K562 (cell line): ENCODE measurements at regions not wholly inside any gene's neighbourhood (a gene's known extent, or its start where the extent isn't known, plus 50 kb on each side); places are given as distances from the start of the nearest gene placed in this dataset.

Experiments
- CTCF ChIP-seq, 3 experiments: IDR thresholded peaks in 2 of 3; conservative IDR thresholded peaks in 1 of 3; 2 replicates each; pipeline ENCODE4 v1.5.1; 2011 to 2012; ENCODE audit warnings: low read length in 3 of 3, mild to moderate bottlenecking in 3 of 3, control low read depth in 2 of 3, improper control_type of control experiment in 1 of 3, inconsistent platforms in 1 of 3, low read depth in 1 of 3, mixed read lengths in 1 of 3, moderate library complexity in 1 of 3; ENCODE audit not compliant: insufficient read depth in 2 of 3
- FOXP4 ChIP-seq: sonication (generic); formaldehyde crosslinking; IDR thresholded peaks from 2 replicates; pipeline ENCODE4 v1.8.0; 2022; ENCODE audit warnings: mild to moderate bottlenecking, missing genetic modification reagents, borderline replicate concordance
- JUND ChIP-seq, 2 experiments: IDR thresholded peaks; 2 replicates in 1 of 2; 3 replicates in 1 of 2; pipeline ENCODE4 v1.6.1; 2011; ENCODE audit warnings: borderline replicate concordance in 2 of 2, low read depth in 2 of 2, low read length in 2 of 2, improper control_type of control experiment in 1 of 2, missing biosample characterization in 1 of 2, missing genetic modification characterization in 1 of 2, missing genetic modification reagents in 1 of 2
- KLF13 ChIP-seq: fragments of 450-650 bp; IDR thresholded peaks from 2 replicates; pipeline ENCODE4 v1.6.1; 2016; ENCODE audit warnings: missing genetic modification characterization, low read depth, mild to moderate bottlenecking, missing compliant biosample characterization, moderate library complexity, borderline replicate concordance
- KLF16 ChIP-seq: IDR thresholded peaks from 2 replicates; pipeline ENCODE4 v1.6.1; 2016; ENCODE audit warnings: antibody characterized with exemption
- NFIC ChIP-seq: fragments of 450-650 bp; IDR thresholded peaks from 2 replicates; pipeline ENCODE4 v1.6.1; 2017; ENCODE audit warnings: mild to moderate bottlenecking, inconsistent platforms
- POLR2A ChIP-seq: fragments of 450-650 bp; conservative IDR thresholded peaks from 2 replicates; pipeline ENCODE4 v1.6.1; 2016
- RBBP5 ChIP-seq: fragments of 200-600 bp; sonication (generic); IDR thresholded peaks from 2 replicates; pipeline ENCODE4 v1.6.1; 2012; ENCODE audit warnings: borderline replicate concordance, mild to moderate bottlenecking, low read length, control low read depth, inconsistent platforms; ENCODE audit not compliant: insufficient read depth, poor library complexity, severe bottlenecking
- TEAD4 ChIP-seq, 2 experiments: sonication (generic) in 1 of 2; formaldehyde crosslinking in 1 of 2; IDR thresholded peaks; 2 replicates each; pipeline versions ENCODE4 v1.6.1 to v1.8.0; 2012 to 2022; ENCODE audit warnings: borderline replicate concordance in 1 of 2, inconsistent platforms in 1 of 2, low read length in 1 of 2, mild to moderate bottlenecking in 1 of 2, missing genetic modification reagents in 1 of 2
- ZNF77 ChIP-seq: fragments of 250-450 bp; sonication (Bioruptor Pico); IDR thresholded peaks from 2 replicates; pipeline ENCODE4 v1.5.0; 2020
- TF ChIP-seq, protein P1 (sequence below): fragments of 450-650 bp; formaldehyde crosslinking; IDR thresholded peaks from 2 replicates; pipeline ENCODE4 v1.4.0; 2022; ENCODE audit warnings: mild to moderate bottlenecking, moderate library complexity

DNA sequence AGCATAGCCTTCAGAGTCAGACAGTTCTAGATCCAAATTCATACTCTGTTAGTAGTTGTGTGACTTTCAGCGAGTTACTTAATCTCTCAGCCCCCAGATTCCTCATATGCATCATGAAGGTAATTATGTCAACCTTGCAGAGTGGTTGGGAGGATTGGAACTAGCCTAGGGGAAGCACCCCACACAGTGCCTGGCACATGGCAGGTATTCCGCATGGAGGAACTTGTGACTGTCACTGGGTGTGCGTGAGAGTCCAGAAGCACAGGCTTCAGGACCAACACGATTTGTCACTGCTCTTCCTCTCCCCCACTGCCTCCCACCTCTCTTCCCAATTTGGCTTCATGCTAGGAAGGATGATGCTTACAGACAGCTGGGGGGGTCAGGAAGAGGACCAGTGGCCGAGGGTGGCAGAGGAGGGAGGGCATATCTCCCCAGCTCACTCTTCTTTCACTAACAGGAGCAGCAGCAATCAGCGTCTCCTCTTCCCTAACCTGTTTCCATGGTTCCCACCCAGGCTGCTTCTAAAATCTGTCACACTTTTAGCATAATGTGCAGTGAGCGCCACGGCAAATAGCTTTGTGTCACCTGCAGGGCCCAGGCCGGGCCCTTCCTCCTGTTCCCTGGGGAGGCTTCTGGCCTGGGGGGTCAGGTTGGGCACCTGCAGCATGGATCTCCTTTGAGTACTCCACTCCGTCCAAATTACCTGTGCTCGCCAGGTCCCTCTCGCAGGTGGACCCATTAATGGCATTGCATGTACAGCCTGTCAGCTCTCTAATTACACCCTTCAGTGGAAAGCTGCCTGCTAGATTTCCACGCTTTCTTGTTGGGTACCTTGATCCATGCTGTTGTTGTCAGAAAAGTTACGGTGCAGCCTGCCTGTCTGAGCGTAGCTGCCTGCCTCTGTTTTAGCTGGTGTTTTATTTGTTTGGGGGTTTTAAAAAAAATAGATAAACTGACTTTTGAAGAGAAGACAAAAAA is 400.4 kb downstream of the NXPE2 start:
- TF ChIP-seq JUND (IDR thresholded peaks at IDR 0.05; ENCODE audit: borderline replicate concordance, low read depth, low read length) = no peak
- TF ChIP-seq JUND (tag; IDR thresholded peaks at IDR 0.05; ENCODE audit: borderline replicate concordance, low read depth, low read length) = no peak
- TF ChIP-seq KLF13 = no peak
- TF ChIP-seq NFIC = no peak
- TF ChIP-seq FOXP4 (CRISPR knock-in tag) = no peak
- TF ChIP-seq TEAD4 (IDR thresholded peaks at IDR 0.05; ENCODE audit: low read length) = no peak
- TF ChIP-seq TEAD4 (CRISPR knock-in tag; IDR thresholded peaks at IDR 0.05; ENCODE audit: borderline replicate concordance) = no peak
- TF ChIP-seq, protein P1, sequence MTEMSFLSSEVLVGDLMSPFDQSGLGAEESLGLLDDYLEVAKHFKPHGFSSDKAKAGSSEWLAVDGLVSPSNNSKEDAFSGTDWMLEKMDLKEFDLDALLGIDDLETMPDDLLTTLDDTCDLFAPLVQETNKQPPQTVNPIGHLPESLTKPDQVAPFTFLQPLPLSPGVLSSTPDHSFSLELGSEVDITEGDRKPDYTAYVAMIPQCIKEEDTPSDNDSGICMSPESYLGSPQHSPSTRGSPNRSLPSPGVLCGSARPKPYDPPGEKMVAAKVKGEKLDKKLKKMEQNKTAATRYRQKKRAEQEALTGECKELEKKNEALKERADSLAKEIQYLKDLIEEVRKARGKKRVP (CRISPR knock-in tag) = no peak
- no peak for TF ChIP-seq RBBP5
- no peak for TF ChIP-seq CTCF (IDR thresholded peaks at IDR 0.05 in 2 of 3, conservative IDR thresholded peaks at IDR 0.05 in 1 of 3; ENCODE audit: insufficient read depth in 2 of 3, low read depth in 1 of 3, low read length in 3 of 3)
- TF ChIP-seq POLR2A = no peak
- TF ChIP-seq ZNF77 (CRISPR knock-in tag) = no peak
- no peak for TF ChIP-seq KLF16
